H9 (cell line): ENCODE measurements at regions not wholly inside any gene's neighbourhood (a gene's known extent, or its start where the extent isn't known, plus 50 kb on each side); places are given as distances from the start of the nearest gene placed in this dataset.

Experiments
- DNase-seq: peaks from one replicate; pipeline ENCODE4 v3.0.0-alpha.2; 2017
- H2AFZ ChIP-seq: one replicate; pipeline ENCODE4 v1.6.1; 2013; ENCODE audit warnings: mild to moderate bottlenecking, low read length, control low read depth, moderate library complexity
- H2AK5ac ChIP-seq: 2 replicates; pipeline ENCODE4 v1.6.1; 2013; ENCODE audit warnings: low read length, control low read depth, mixed read lengths; ENCODE audit not compliant: insufficient read length
- H2BK120ac ChIP-seq: one replicate; pipeline ENCODE4 v1.6.1; 2013; ENCODE audit warnings: low read depth, mild to moderate bottlenecking, low read length, control low read depth, inconsistent platforms; ENCODE audit not compliant: poor library complexity, severe bottlenecking
- H2BK12ac ChIP-seq: 2 replicates; pipeline ENCODE4 v1.6.1; 2013; ENCODE audit warnings: low read length, control low read depth, mixed read lengths, low read depth; ENCODE audit not compliant: insufficient read length
- H2BK15ac ChIP-seq: 2 replicates; pipeline ENCODE4 v1.6.1; 2013; ENCODE audit warnings: low read depth, low read length, control low read depth
- H2BK20ac ChIP-seq: one replicate; pipeline ENCODE4 v1.6.1; 2013; ENCODE audit warnings: low read depth, mild to moderate bottlenecking, low read length, control low read depth, inconsistent platforms; ENCODE audit not compliant: poor library complexity, severe bottlenecking
- H2BK5ac ChIP-seq: 2 replicates; pipeline ENCODE4 v1.6.1; 2013; ENCODE audit warnings: low read length, control low read depth, mixed read lengths; ENCODE audit not compliant: insufficient read length
- H3K14ac ChIP-seq: 2 replicates; pipeline ENCODE4 v1.6.1; 2013; ENCODE audit warnings: low read length, control low read depth; ENCODE audit not compliant: insufficient read depth
- H3K18ac ChIP-seq: 2 replicates; pipeline ENCODE4 v1.6.1; 2013; ENCODE audit warnings: low read depth, mild to moderate bottlenecking, mixed read lengths, low read length, control low read depth; ENCODE audit not compliant: insufficient read length
- H3K23ac ChIP-seq: 2 replicates; pipeline ENCODE4 v1.6.1; 2013; ENCODE audit warnings: low read length, control low read depth, mixed read lengths, low read depth; ENCODE audit not compliant: insufficient read length
- H3K23me2 ChIP-seq: 2 replicates; pipeline ENCODE4 v1.6.1; 2013; ENCODE audit warnings: low read depth, mild to moderate bottlenecking, mixed read lengths, low read length, control low read depth; ENCODE audit not compliant: insufficient read length, poor library complexity, severe bottlenecking
- H3K27ac ChIP-seq: 2 replicates; pipeline ENCODE4 v1.5.1; 2013; ENCODE audit warnings: low read length, control low read depth, mixed read lengths, low read depth; ENCODE audit not compliant: insufficient read length
- H3K27me3 ChIP-seq: 2 replicates; pipeline ENCODE4 v1.6.1; 2013; ENCODE audit warnings: low read length, control low read depth, inconsistent platforms; ENCODE audit not compliant: insufficient read depth
- H3K4ac ChIP-seq: 2 replicates; pipeline ENCODE4 v1.6.1; 2013; ENCODE audit warnings: low read depth, mild to moderate bottlenecking, control low read depth, inconsistent platforms, low read length, moderate library complexity
- H3K4me1 ChIP-seq: 2 replicates; pipeline ENCODE4 v1.6.1; 2013; ENCODE audit warnings: low read length, control low read depth, inconsistent platforms; ENCODE audit not compliant: insufficient read depth
- H3K4me2 ChIP-seq: 2 replicates; pipeline ENCODE4 v1.6.1; 2013; ENCODE audit warnings: low read length, control low read depth, mixed read lengths; ENCODE audit not compliant: insufficient read length, insufficient read depth
- H3K56ac ChIP-seq: 2 replicates; pipeline ENCODE4 v1.6.1; 2013; ENCODE audit warnings: low read depth, mild to moderate bottlenecking, mixed read lengths, low read length, control low read depth; ENCODE audit not compliant: insufficient read length
- H3K79me1 ChIP-seq: 2 replicates; pipeline ENCODE4 v1.6.1; 2013; ENCODE audit warnings: low read depth, mild to moderate bottlenecking, moderate library complexity, low read length, control low read depth, inconsistent platforms; ENCODE audit not compliant: insufficient read depth, poor library complexity, severe bottlenecking
- H3K79me2 ChIP-seq: 2 replicates; pipeline ENCODE4 v1.6.1; 2013; ENCODE audit warnings: low read length, control low read depth, inconsistent platforms; ENCODE audit not compliant: insufficient read depth
- H3K9ac ChIP-seq: 2 replicates; pipeline ENCODE4 v1.6.1; 2013; ENCODE audit warnings: low read length, control low read depth, mixed read lengths; ENCODE audit not compliant: insufficient read length; ENCODE audit errors: extremely low read depth
- H3K9me3 ChIP-seq: one replicate; pipeline ENCODE4 v1.6.1; 2013; ENCODE audit warnings: low read depth, low read length, inconsistent platforms; ENCODE audit not compliant: control insufficient read depth
- H3T11ph ChIP-seq: one replicate; pipeline ENCODE4 v1.6.1; 2013; ENCODE audit warnings: mild to moderate bottlenecking, low read length, control low read depth, inconsistent platforms
- H4K20me1 ChIP-seq: one replicate; pipeline ENCODE4 v1.6.1; 2013; ENCODE audit not compliant: control insufficient read depth, insufficient read length, insufficient read depth
- H4K5ac ChIP-seq: 2 replicates; pipeline ENCODE4 v1.6.1; 2013; ENCODE audit warnings: low read depth, mild to moderate bottlenecking, mixed read lengths, low read length, control low read depth; ENCODE audit not compliant: insufficient read length
- H4K8ac ChIP-seq: replicated peaks from 2 replicates; pipeline ENCODE4 v1.6.1; 2013; ENCODE audit warnings: low read length, control low read depth, mixed read lengths, low read depth; ENCODE audit not compliant: insufficient read length
- H4K91ac ChIP-seq: 2 replicates; pipeline ENCODE4 v1.6.1; 2013; ENCODE audit warnings: low read depth, mild to moderate bottlenecking, moderate library complexity, mixed read lengths, low read length, control low read depth; ENCODE audit not compliant: insufficient read length
- H3K27ac Mint-ChIP-seq, 3 experiments: 2 replicates in 2 of 3; 3 replicates in 1 of 3; pipeline ENCODE4 v1.8.0; 2020 to 2021; ENCODE audit warnings: mixed read lengths in 3 of 3, mild to moderate bottlenecking in 1 of 3, moderate library complexity in 1 of 3
- H3K27me3 Mint-ChIP-seq: 2 replicates; pipeline ENCODE4 v1.8.0; 2021; ENCODE audit warnings: low read depth, mild to moderate bottlenecking, moderate library complexity, mixed read lengths
- H3K36me3 Mint-ChIP-seq, 3 experiments: 2 replicates in 2 of 3; 3 replicates in 1 of 3; pipeline ENCODE4 v1.8.0; 2020 to 2021; ENCODE audit warnings: low read depth in 3 of 3, mixed read lengths in 3 of 3; ENCODE audit not compliant: insufficient read depth in 1 of 3
- H3K4me1 Mint-ChIP-seq, 2 experiments: 2 replicates each; pipeline ENCODE4 v1.8.0; 2020; ENCODE audit warnings: mixed read lengths in 2 of 2
- H3K4me3 Mint-ChIP-seq, 2 experiments: 2 replicates in 1 of 2; 3 replicates in 1 of 2; pipeline ENCODE4 v1.8.0; 2020 to 2021; ENCODE audit warnings: mild to moderate bottlenecking in 2 of 2, mixed read lengths in 2 of 2, moderate library complexity in 1 of 2
- H3K9me3 Mint-ChIP-seq, 2 experiments: 2 replicates in 1 of 2; 3 replicates in 1 of 2; pipeline ENCODE4 v1.8.0; 2020; ENCODE audit warnings: mild to moderate bottlenecking in 2 of 2, mixed read lengths in 2 of 2, moderate library complexity in 1 of 2
- WGBS: extraction: QIAGEN DNeasy Blood & Tissue Kit; methylation state at CpG from one replicate; pipeline ENCODE4 v1.1.7; 2013; ENCODE audit warnings: missing lambda C conversion rate, low lambda C conversion rate, mixed read lengths; ENCODE audit not compliant: insufficient read length; ENCODE audit errors: extremely low coverage; 5-methylcytosine and 5-hydroxymethylcytosine counted together
- TF ChIP-seq, protein P1 (sequence below): fragments of 200-600 bp; sonication (generic); conservative IDR thresholded peaks from 3 replicates; pipeline ENCODE4 v1.8.0; 2021; ENCODE audit warnings: antibody characterized with exemption, mild to moderate bottlenecking

DNA sequence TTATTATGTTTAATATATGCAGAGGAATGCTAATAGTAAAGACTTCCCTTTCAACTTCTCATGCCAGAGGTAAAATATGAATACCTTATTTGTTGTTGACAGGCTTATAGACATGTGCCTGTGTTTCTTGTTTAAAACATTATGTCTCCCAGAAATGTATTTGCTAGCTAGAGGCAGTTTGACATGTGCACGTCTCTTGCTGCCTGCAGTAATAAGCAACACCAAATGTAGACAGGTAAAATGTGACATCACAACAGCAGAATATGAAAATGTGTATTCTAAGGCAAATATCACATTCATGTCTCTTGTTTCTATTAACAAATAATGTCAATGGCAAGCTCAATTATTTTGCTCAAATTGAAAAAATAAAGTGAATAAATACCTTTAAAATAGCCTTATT lies 80.2 kb upstream of the NEGR1 start:
- no peak overlapping the region for H3T11ph ChIP-seq
- H3K14ac ChIP-seq = no peak overlapping the region
- no peak for DNase-seq
- H4K91ac ChIP-seq = no peak overlapping the region
- no peak overlapping the region for H3K4me2 ChIP-seq
- no CpG with 5 or more reads among the region's 1 CpG for WGBS
- H2BK20ac ChIP-seq = no peak overlapping the region
- Mint-ChIP-seq H3K9me3 (no peaks in the 10 kb centered on the region), H3K27me3 (no peaks in the 10 kb centered on the region), H3K4me3 (no peak overlapping the region), H3K4me1 (no peaks in the 10 kb centered on the region), H3K36me3 (no peaks in the 10 kb centered on the region), H3K27ac (no peak overlapping the region)
- no peak overlapping the region for H3K4ac ChIP-seq
- H3K79me1 ChIP-seq = no peaks in the 10 kb centered on the region
- no peak overlapping the region for H3K56ac ChIP-seq
- H2BK5ac ChIP-seq = no peak overlapping the region
- no peak overlapping the region for H2AFZ ChIP-seq
- H3K27me3 ChIP-seq = no peaks in the 10 kb centered on the region
- H3K27ac ChIP-seq = no peak overlapping the region
- no peaks in the 10 kb centered on the region for H3K79me2 ChIP-seq
- no peaks in the 10 kb centered on the region for H4K20me1 ChIP-seq
- no peaks in the 10 kb centered on the region for H3K4me1 ChIP-seq
- no peaks in the 10 kb centered on the region for H3K23me2 ChIP-seq
- H4K8ac ChIP-seq = no peak overlapping the region
- H2AK5ac ChIP-seq = no peak overlapping the region
- no peak overlapping the region for H2BK12ac ChIP-seq
- no peak overlapping the region for H2BK15ac ChIP-seq
- no peak overlapping the region for H2BK120ac ChIP-seq
- no peak overlapping the region for H4K5ac ChIP-seq
- no peak overlapping the region for H3K23ac ChIP-seq
- TF ChIP-seq, protein P1, sequence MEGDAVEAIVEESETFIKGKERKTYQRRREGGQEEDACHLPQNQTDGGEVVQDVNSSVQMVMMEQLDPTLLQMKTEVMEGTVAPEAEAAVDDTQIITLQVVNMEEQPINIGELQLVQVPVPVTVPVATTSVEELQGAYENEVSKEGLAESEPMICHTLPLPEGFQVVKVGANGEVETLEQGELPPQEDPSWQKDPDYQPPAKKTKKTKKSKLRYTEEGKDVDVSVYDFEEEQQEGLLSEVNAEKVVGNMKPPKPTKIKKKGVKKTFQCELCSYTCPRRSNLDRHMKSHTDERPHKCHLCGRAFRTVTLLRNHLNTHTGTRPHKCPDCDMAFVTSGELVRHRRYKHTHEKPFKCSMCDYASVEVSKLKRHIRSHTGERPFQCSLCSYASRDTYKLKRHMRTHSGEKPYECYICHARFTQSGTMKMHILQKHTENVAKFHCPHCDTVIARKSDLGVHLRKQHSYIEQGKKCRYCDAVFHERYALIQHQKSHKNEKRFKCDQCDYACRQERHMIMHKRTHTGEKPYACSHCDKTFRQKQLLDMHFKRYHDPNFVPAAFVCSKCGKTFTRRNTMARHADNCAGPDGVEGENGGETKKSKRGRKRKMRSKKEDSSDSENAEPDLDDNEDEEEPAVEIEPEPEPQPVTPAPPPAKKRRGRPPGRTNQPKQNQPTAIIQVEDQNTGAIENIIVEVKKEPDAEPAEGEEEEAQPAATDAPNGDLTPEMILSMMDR = no peak
- H3K9ac ChIP-seq = no peak overlapping the region
- H3K18ac ChIP-seq = no peak overlapping the region
- H3K9me3 ChIP-seq = no peaks in the 10 kb centered on the region
